ENCODE measurements at regions not wholly inside any gene's neighbourhood (a gene's known extent, or its start where the extent isn't known, plus 50 kb on each side); places are given as distances from the start of the nearest gene placed in this dataset.

- Histone ChIP-seq H3K4me3 (no peak overlapping the region), H3K79me2 (no peaks in the 10 kb centered on the region), H4K20me1 (ENCODE audit: insufficient read depth, poor library complexity, severe bottlenecking) (no peaks in the 10 kb centered on the region), H3K9me2 (replicated peaks; ENCODE audit: insufficient read depth) (no peaks in the 10 kb centered on the region), H2AFZ (no peak overlapping the region), H3K27me3 (no peaks in the 10 kb centered on the region), H3K9me3 (ENCODE audit: low read depth) (no peaks in the 10 kb centered on the region), H3K36me3 (replicated peaks; ENCODE audit: insufficient read depth, low read depth) (no peaks in the 10 kb centered on the region), H3K27ac (no peak overlapping the region), H3K4me2 (no peak overlapping the region), H3K4me1 (ENCODE audit: insufficient read depth) (no peaks in the 10 kb centered on the region)
- TF ChIP-seq EZH2 (IDR thresholded peaks at IDR 0.05; ENCODE audit: borderline replicate concordance) (no peak), EZH2phosphoT487 (IDR thresholded peaks at IDR 0.05; ENCODE audit: low read depth, severe bottlenecking, unreplicated experiment) (no peak), CTCF (IDR thresholded peaks at IDR 0.05; ENCODE audit: poor library complexity) (no peak)
- DNase-seq (ENCODE audit: low spot score), result no peak
Observed at GRCh38 chr6:67593247-67593646, 1041.8 kb upstream of the ADGRB3 start.

DNA sequence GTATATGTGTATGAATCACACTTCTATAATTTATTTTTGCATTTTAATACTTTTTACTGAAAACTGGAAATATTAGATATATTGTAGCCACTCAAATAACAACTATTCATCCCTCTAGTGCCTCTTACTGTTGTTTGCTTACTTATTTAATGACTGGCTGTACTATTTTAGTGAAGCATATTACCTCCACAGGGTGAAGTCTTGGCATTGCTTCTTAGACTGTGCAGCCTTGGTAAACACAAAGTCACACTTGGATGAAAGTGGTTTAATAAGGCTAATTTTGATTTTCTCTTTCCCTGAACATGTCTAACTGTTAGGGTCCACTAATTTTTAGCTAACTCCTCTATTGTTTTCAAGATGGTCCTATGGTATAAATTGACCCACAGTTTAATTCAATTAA lies 1043.2 kb upstream of the ADGRB3 start:
- Histone ChIP-seq H4K20me1 (ENCODE audit: insufficient read depth, poor library complexity, severe bottlenecking) (no peaks in the 10 kb centered on the region), H3K9me2 (replicated peaks; ENCODE audit: insufficient read depth) (no peaks in the 10 kb centered on the region), H3K4me1 (ENCODE audit: insufficient read depth) (no peaks in the 10 kb centered on the region), H3K27ac (no peak overlapping the region), H3K4me2 (no peak overlapping the region), H3K36me3 (replicated peaks; ENCODE audit: insufficient read depth, low read depth) (no peaks in the 10 kb centered on the region), H3K9me3 (ENCODE audit: low read depth) (no peaks in the 10 kb centered on the region), H3K4me3 (no peak overlapping the region), H3K27me3 (no peaks in the 10 kb centered on the region), H2AFZ (no peak overlapping the region), H3K79me2 (no peaks in the 10 kb centered on the region)
- no peak for DNase-seq (ENCODE audit: low spot score)
- no peak for TF ChIP-seq CTCF (IDR thresholded peaks at IDR 0.05; ENCODE audit: poor library complexity)

- Histone ChIP-seq H3K9me3 (ENCODE audit: low read depth) (no peaks in the 10 kb centered on the region), H2AFZ (no peak overlapping the region), H3K4me3 (no peak overlapping the region), H3K36me3 (replicated peaks; ENCODE audit: insufficient read depth, low read depth) (no peaks in the 10 kb centered on the region), H4K20me1 (ENCODE audit: insufficient read depth, poor library complexity, severe bottlenecking) (no peaks in the 10 kb centered on the region), H3K27me3 (no peaks in the 10 kb centered on the region), H3K4me2 (no peak overlapping the region), H3K27ac (no peak overlapping the region), H3K79me2 (no peaks in the 10 kb centered on the region), H3K4me1 (ENCODE audit: insufficient read depth) (no peaks in the 10 kb centered on the region), H3K9me2 (replicated peaks; ENCODE audit: insufficient read depth) (no peaks in the 10 kb centered on the region)
- no peak for DNase-seq (ENCODE audit: low spot score)
- TF ChIP-seq EZH2 (IDR thresholded peaks at IDR 0.05; ENCODE audit: borderline replicate concordance) (no peak), CTCF (IDR thresholded peaks at IDR 0.05; ENCODE audit: poor library complexity) (no peak), EZH2phosphoT487 (IDR thresholded peaks at IDR 0.05; ENCODE audit: low read depth, severe bottlenecking, unreplicated experiment) (no peak)
- WGBS (ENCODE audit: low lambda C conversion rate, missing lambda C conversion rate), result 97% methylated on average over 1 of the region's 1 CpG
Observed at GRCh38 chr6:67567842-67568241, 1067.2 kb upstream of the ADGRB3 start.

- Histone ChIP-seq H2AFZ (no peak overlapping the region), H3K4me3 (no peak overlapping the region), H3K36me3 (replicated peaks; ENCODE audit: insufficient read depth, low read depth) (no peaks in the 10 kb centered on the region), H3K4me1 (ENCODE audit: insufficient read depth) (no peaks in the 10 kb centered on the region), H3K4me2 (no peak overlapping the region), H3K79me2 (no peaks in the 10 kb centered on the region), H3K27me3 (no peaks in the 10 kb centered on the region), H4K20me1 (ENCODE audit: insufficient read depth, poor library complexity, severe bottlenecking) (no peaks in the 10 kb centered on the region), H3K9me3 (ENCODE audit: low read depth) (no peaks in the 10 kb centered on the region), H3K27ac (no peak overlapping the region), H3K9me2 (replicated peaks; ENCODE audit: insufficient read depth) (no peaks in the 10 kb centered on the region)
- no peak for DNase-seq (ENCODE audit: low spot score)
- TF ChIP-seq EZH2 (IDR thresholded peaks at IDR 0.05; ENCODE audit: borderline replicate concordance) (no peak), EZH2phosphoT487 (IDR thresholded peaks at IDR 0.05; ENCODE audit: low read depth, severe bottlenecking, unreplicated experiment) (no peak), CTCF (IDR thresholded peaks at IDR 0.05; ENCODE audit: poor library complexity) (no peak)
- 80% methylated on average over 5 of the region's 5 CpGs for WGBS (ENCODE audit: low lambda C conversion rate, missing lambda C conversion rate)
Observed at GRCh38 chr6:67563671-67564070, 1071.4 kb upstream of the ADGRB3 start.

Measured in hepatocyte (in vitro differentiated cells).